Ishikawa (cell line): ENCODE measurements at regions not wholly inside any gene's neighbourhood (a gene's known extent, or its start where the extent isn't known, plus 50 kb on each side); places are given as distances from the start of the nearest gene placed in this dataset.

Experiments
- CEBPB ChIP-seq: IDR thresholded peaks from 2 replicates; pipeline ENCODE4 v1.6.1; 2012
- EP300 ChIP-seq: IDR thresholded peaks from 2 replicates; pipeline ENCODE4 v1.6.1; 2012; ENCODE audit warnings: borderline replicate concordance
- YY1 ChIP-seq: IDR thresholded peaks from 2 replicates; pipeline ENCODE4 v1.6.1; 2012; ENCODE audit warnings: low read depth

DNA sequence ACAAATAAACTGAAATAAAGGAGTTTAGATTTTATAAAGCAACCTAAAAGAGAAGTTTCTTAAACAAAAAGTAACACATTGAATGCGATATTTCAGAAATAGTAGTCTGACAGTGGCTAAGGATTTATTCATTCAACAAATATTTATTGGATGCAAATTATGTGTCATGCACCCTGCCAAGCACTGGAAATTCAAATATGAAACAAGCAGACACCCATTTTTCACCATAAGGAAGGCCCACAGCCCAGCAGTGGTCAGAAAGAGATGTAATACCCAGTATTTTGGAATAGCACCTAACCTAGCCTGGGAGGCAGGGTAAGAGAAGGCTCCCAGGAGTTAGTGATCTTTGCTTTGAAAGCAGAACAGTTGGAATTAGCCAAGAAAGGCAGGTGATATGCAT, 855.1 kb upstream of the TENM3 start:
- no peak for TF ChIP-seq EP300
- no peak for TF ChIP-seq YY1
- TF ChIP-seq CEBPB: no peak
